GM23338 (cell line): ENCODE measurements at regions not wholly inside any gene's neighbourhood (a gene's known extent, or its start where the extent isn't known, plus 50 kb on each side); places are given as distances from the start of the nearest gene placed in this dataset.

Source experiments
- ATAC-seq: fragments of 200-7000 bp; cut with Tn5 transposase; 3 replicates; pipeline ENCODE4 v1.9.1; 2020
- DNase-seq: peaks from one replicate; pipeline ENCODE4 v3.0.0-alpha.2; 2015; ENCODE audit warnings: low spot score
- H2AFZ ChIP-seq: fragments of 200-600 bp; sonication (generic); 2 replicates; pipeline ENCODE4 v1.8.0; 2016; ENCODE audit warnings: antibody characterized with exemption, mild to moderate bottlenecking, moderate library complexity
- H3F3A ChIP-seq: fragments of 200-600 bp; sonication (generic); replicated peaks from 2 replicates; pipeline ENCODE4 v1.8.0; 2017; ENCODE audit warnings: antibody characterized with exemption, mixed run types, low read depth
- H3K27ac ChIP-seq: fragments of 200-600 bp; sonication (generic); 2 replicates; pipeline ENCODE4 v1.6.1; 2016; ENCODE audit warnings: low read depth
- H3K27me3 ChIP-seq: fragments of 200-600 bp; sonication (generic); 2 replicates; pipeline ENCODE4 v1.8.0; 2016; ENCODE audit warnings: mild to moderate bottlenecking, mixed run types, moderate library complexity; ENCODE audit not compliant: insufficient read depth
- H3K36me3 ChIP-seq: fragments of 200-600 bp; sonication (generic); 2 replicates; pipeline ENCODE4 v1.8.0; 2016; ENCODE audit warnings: mild to moderate bottlenecking; ENCODE audit not compliant: insufficient read depth
- H3K4me1 ChIP-seq: fragments of 200-600 bp; sonication (generic); 2 replicates; pipeline ENCODE4 v1.8.0; 2016; ENCODE audit warnings: mild to moderate bottlenecking, moderate library complexity; ENCODE audit not compliant: insufficient read depth
- H3K4me2 ChIP-seq: fragments of 200-600 bp; sonication (generic); 2 replicates; pipeline ENCODE4 v1.7.1; 2017; ENCODE audit warnings: mixed run types
- H3K4me3 ChIP-seq: fragments of 200-600 bp; sonication (generic); 2 replicates; pipeline ENCODE4 v1.6.1; 2016; ENCODE audit warnings: mixed run types
- H3K79me2 ChIP-seq: fragments of 200-600 bp; sonication (generic); replicated peaks from 2 replicates; pipeline ENCODE4 v1.8.0; 2017; ENCODE audit warnings: mild to moderate bottlenecking; ENCODE audit not compliant: insufficient read depth
- H3K9me2 ChIP-seq: fragments of 200-600 bp; sonication (generic); 2 replicates; pipeline ENCODE4 v1.8.0; 2017; ENCODE audit not compliant: insufficient read depth
- H4K20me1 ChIP-seq: fragments of 200-600 bp; sonication (generic); replicated peaks from 2 replicates; pipeline ENCODE4 v1.8.0; 2017; ENCODE audit warnings: mild to moderate bottlenecking; ENCODE audit not compliant: insufficient read depth
- H3K27ac Mint-ChIP-seq: 2 replicates; pipeline ENCODE4 v1.8.0; 2020; ENCODE audit warnings: inconsistent platforms, mild to moderate bottlenecking, moderate library complexity, mixed read lengths
- H3K27me3 Mint-ChIP-seq: 3 replicates; pipeline ENCODE4 v1.8.0; 2022; ENCODE audit warnings: low read depth, mild to moderate bottlenecking, moderate library complexity, mixed read lengths, inconsistent platforms; ENCODE audit not compliant: insufficient read depth, poor library complexity
- H3K36me3 Mint-ChIP-seq: 3 replicates; pipeline ENCODE4 v1.8.0; 2021; ENCODE audit warnings: low read depth, mild to moderate bottlenecking, inconsistent platforms, moderate library complexity, mixed read lengths
- H3K4me1 Mint-ChIP-seq: 3 replicates; pipeline ENCODE4 v1.8.0; 2020; ENCODE audit warnings: mild to moderate bottlenecking, inconsistent platforms, mixed read lengths
- H3K4me3 Mint-ChIP-seq: 3 replicates; pipeline ENCODE4 v1.8.0; 2021; ENCODE audit warnings: moderate library complexity, mild to moderate bottlenecking, inconsistent platforms, mixed read lengths
- H3K9me3 Mint-ChIP-seq: 3 replicates; pipeline ENCODE4 v1.8.0; 2020; ENCODE audit warnings: moderate library complexity, mild to moderate bottlenecking, inconsistent platforms, mixed read lengths
- CREB1 ChIP-seq: fragments of 250-450 bp; sonication (Bioruptor Pico); IDR thresholded peaks from 2 replicates; pipeline ENCODE4 v1.5.0; 2020; ENCODE audit warnings: low read depth, mild to moderate bottlenecking, moderate library complexity
- CTCF ChIP-seq, 2 experiments: fragments of 200-600 bp in 1 of 2; sonication (generic) in 1 of 2; conservative IDR thresholded peaks; 2 replicates each; pipeline versions ENCODE4 v1.5.1 to v1.6.1; 2016 to 2017; ENCODE audit warnings: antibody characterized with exemption in 2 of 2, low read depth in 2 of 2, mild to moderate bottlenecking in 2 of 2, moderate library complexity in 1 of 2
- ETS1 ChIP-seq: IDR thresholded peaks from 2 replicates; pipeline ENCODE4 v1.6.1; 2016; ENCODE audit warnings: antibody characterized with exemption
- EZH2 ChIP-seq: fragments of 200-600 bp; sonication (generic); IDR thresholded peaks from one replicate; pipeline ENCODE4 v1.8.0; 2017; ENCODE audit warnings: antibody characterized with exemption, mild to moderate bottlenecking, low read depth; ENCODE audit not compliant: unreplicated experiment
- EZH2phosphoT487 ChIP-seq: fragments of 200-600 bp; sonication (generic); IDR thresholded peaks from one replicate; pipeline ENCODE4 v1.8.1; 2018; ENCODE audit warnings: antibody characterized with exemption; ENCODE audit not compliant: unreplicated experiment
- JUNB ChIP-seq: IDR thresholded peaks from one replicate; pipeline ENCODE4 v1.6.1; 2016; ENCODE audit warnings: antibody characterized with exemption; ENCODE audit not compliant: unreplicated experiment
- NANOG ChIP-seq: IDR thresholded peaks from 2 replicates; pipeline ENCODE4 v1.6.1; 2016; ENCODE audit warnings: antibody characterized with exemption, borderline replicate concordance
- POLR2AphosphoS5 ChIP-seq: IDR thresholded peaks from 2 replicates; pipeline ENCODE4 v1.6.1; 2016; ENCODE audit warnings: antibody characterized with exemption, low read depth
- REST ChIP-seq: IDR thresholded peaks from one replicate; pipeline ENCODE4 v1.6.1; 2018; ENCODE audit warnings: antibody characterized with exemption; ENCODE audit not compliant: unreplicated experiment
- STAT1 ChIP-seq: IDR thresholded peaks from one replicate; pipeline ENCODE4 v1.6.1; 2016; ENCODE audit warnings: antibody characterized with exemption; ENCODE audit not compliant: unreplicated experiment
- ZNF114 ChIP-seq: fragments of 250-450 bp; sonication (Bioruptor Pico); IDR thresholded peaks from 2 replicates; pipeline ENCODE4 v1.5.0; 2020; ENCODE audit warnings: mild to moderate bottlenecking, moderate library complexity
- ZNF331 ChIP-seq: fragments of 250-450 bp; sonication (Bioruptor Pico); IDR thresholded peaks from 2 replicates; pipeline ENCODE4 v1.5.0; 2020; ENCODE audit warnings: low read depth, mild to moderate bottlenecking, moderate library complexity
- ZNF462 ChIP-seq: fragments of 250-450 bp; sonication (Bioruptor Pico); IDR thresholded peaks from 2 replicates; pipeline ENCODE4 v1.5.0; 2020; ENCODE audit warnings: mild to moderate bottlenecking, moderate library complexity

GRCh38 chr16:56109994-56110393 lies 81.3 kb upstream of the GNAO1 start:
- Mint-ChIP-seq H3K36me3 (no peaks in the 10 kb centered on the region), H3K27ac (no peak overlapping the region), H3K4me3 (no peak overlapping the region), H3K27me3 (no peaks in the 10 kb centered on the region), H3K9me3 (no peaks in the 10 kb centered on the region), H3K4me1 (peaks cover 43% of the 10 kb centered on the region)
- H4K20me1 ChIP-seq: no peaks in the 10 kb centered on the region
- no peak overlapping the region for H3K4me3 ChIP-seq
- H3K4me1 ChIP-seq: peaks cover 26% of the 10 kb centered on the region
- H3K79me2 ChIP-seq: no peaks in the 10 kb centered on the region
- no peaks in the 10 kb centered on the region for H3K27me3 ChIP-seq
- H3K9me2 ChIP-seq: peaks cover 17% of the 10 kb centered on the region; the same call in 1 of the 2 replicates
- DNase-seq (no peak), ATAC-seq (no peak)
- H3K27ac ChIP-seq: no peak overlapping the region
- TF ChIP-seq ZNF114 (CRISPR knock-in tag): no peak
- no peak for TF ChIP-seq ZNF331 (CRISPR knock-in tag)
- no peak for TF ChIP-seq ZNF462 (CRISPR knock-in tag)
- TF ChIP-seq CTCF (conservative IDR thresholded peaks at IDR 0.05; ENCODE audit: low read depth in 2 of 2): no peak
- TF ChIP-seq NANOG: no peak
- no peak for TF ChIP-seq ETS1
- TF ChIP-seq REST: no peak
- no peak for TF ChIP-seq JUNB
- TF ChIP-seq POLR2AphosphoS5: no peak
- no peak for TF ChIP-seq STAT1
- TF ChIP-seq CREB1 (CRISPR knock-in tag): no peak
- TF ChIP-seq EZH2phosphoT487: no peak
- no peak for TF ChIP-seq EZH2
- H3K4me2 ChIP-seq: no peak overlapping the region
- H3F3A ChIP-seq: no peaks in the 10 kb centered on the region
- H3K36me3 ChIP-seq: no peaks in the 10 kb centered on the region
- H2AFZ ChIP-seq: no peak overlapping the region
